ENCODE measurements at regions not wholly inside any gene's neighbourhood (a gene's known extent, or its start where the extent isn't known, plus 50 kb on each side); places are given as distances from the start of the nearest gene placed in this dataset.

DNA sequence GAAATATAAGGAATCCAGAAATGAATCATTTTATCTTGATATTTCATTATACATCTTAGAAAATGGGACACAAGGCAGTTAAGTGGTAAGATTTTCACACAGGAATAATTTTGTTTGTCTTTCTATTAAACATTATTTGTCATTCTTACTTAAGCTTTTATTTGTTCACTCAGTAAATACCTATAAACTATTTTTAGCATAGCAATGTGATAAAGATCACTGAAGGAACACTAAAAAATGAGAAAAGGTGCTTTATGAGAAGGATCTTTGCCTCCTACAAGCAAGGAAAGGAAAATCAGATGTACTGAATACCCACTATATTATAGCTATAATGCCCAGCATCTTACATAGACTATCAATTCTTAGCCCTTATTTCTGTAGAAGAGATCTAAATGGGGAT is 176.2 kb upstream of the NYAP2 start:
- POLR2A ChIA-PET, result no interaction called here
- DNase-seq (ENCODE audit: low read depth in 1 of 2, low spot score in 1 of 2), result no peak
- ATAC-seq, result no peak
- H3K4me2 ChIP-seq, result no peak overlapping the region
- no peak overlapping the region for H3K4me3 ChIP-seq
- no peaks in the 10 kb centered on the region for H3K9me3 ChIP-seq
- H3K4me1 ChIP-seq, result no peaks in the 10 kb centered on the region
- no peak for FAIRE-seq
- TF ChIP-seq, protein P1, sequence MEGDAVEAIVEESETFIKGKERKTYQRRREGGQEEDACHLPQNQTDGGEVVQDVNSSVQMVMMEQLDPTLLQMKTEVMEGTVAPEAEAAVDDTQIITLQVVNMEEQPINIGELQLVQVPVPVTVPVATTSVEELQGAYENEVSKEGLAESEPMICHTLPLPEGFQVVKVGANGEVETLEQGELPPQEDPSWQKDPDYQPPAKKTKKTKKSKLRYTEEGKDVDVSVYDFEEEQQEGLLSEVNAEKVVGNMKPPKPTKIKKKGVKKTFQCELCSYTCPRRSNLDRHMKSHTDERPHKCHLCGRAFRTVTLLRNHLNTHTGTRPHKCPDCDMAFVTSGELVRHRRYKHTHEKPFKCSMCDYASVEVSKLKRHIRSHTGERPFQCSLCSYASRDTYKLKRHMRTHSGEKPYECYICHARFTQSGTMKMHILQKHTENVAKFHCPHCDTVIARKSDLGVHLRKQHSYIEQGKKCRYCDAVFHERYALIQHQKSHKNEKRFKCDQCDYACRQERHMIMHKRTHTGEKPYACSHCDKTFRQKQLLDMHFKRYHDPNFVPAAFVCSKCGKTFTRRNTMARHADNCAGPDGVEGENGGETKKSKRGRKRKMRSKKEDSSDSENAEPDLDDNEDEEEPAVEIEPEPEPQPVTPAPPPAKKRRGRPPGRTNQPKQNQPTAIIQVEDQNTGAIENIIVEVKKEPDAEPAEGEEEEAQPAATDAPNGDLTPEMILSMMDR (IDR thresholded peaks at IDR 0.05), result no peak
- no peak for TF ChIP-seq TFCP2L1 (CRISPR knock-in tag; IDR thresholded peaks at IDR 0.05)
- no peak for TF ChIP-seq KDM1A (IDR thresholded peaks at IDR 0.05; ENCODE audit: low read depth)
- TF ChIP-seq, protein P2, sequence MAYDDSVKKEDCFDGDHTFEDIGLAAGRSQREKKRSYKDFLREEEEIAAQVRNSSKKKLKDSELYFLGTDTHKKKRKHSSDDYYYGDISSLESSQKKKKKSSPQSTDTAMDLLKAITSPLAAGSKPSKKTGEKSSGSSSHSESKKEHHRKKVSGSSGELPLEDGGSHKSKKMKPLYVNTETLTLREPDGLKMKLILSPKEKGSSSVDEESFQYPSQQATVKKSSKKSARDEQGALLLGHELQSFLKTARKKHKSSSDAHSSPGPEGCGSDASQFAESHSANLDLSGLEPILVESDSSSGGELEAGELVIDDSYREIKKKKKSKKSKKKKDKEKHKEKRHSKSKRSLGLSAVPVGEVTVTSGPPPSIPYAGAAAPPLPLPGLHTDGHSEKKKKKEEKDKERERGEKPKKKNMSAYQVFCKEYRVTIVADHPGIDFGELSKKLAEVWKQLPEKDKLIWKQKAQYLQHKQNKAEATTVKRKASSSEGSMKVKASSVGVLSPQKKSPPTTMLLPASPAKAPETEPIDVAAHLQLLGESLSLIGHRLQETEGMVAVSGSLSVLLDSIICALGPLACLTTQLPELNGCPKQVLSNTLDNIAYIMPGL (CRISPR knock-in tag; IDR thresholded peaks at IDR 0.05; ENCODE audit: borderline replicate concordance), result no peak
- TF ChIP-seq, protein P3, sequence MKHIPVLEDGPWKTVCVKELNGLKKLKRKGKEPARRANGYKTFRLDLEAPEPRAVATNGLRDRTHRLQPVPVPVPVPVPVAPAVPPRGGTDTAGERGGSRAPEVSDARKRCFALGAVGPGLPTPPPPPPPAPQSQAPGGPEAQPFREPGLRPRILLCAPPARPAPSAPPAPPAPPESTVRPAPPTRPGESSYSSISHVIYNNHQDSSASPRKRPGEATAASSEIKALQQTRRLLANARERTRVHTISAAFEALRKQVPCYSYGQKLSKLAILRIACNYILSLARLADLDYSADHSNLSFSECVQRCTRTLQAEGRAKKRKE (CRISPR knock-in tag; IDR thresholded peaks at IDR 0.05; ENCODE audit: low read depth), result no peak
- no peak for TF ChIP-seq ZNF302 (CRISPR knock-in tag; IDR thresholded peaks at IDR 0.05)
- TF ChIP-seq, protein P4, sequence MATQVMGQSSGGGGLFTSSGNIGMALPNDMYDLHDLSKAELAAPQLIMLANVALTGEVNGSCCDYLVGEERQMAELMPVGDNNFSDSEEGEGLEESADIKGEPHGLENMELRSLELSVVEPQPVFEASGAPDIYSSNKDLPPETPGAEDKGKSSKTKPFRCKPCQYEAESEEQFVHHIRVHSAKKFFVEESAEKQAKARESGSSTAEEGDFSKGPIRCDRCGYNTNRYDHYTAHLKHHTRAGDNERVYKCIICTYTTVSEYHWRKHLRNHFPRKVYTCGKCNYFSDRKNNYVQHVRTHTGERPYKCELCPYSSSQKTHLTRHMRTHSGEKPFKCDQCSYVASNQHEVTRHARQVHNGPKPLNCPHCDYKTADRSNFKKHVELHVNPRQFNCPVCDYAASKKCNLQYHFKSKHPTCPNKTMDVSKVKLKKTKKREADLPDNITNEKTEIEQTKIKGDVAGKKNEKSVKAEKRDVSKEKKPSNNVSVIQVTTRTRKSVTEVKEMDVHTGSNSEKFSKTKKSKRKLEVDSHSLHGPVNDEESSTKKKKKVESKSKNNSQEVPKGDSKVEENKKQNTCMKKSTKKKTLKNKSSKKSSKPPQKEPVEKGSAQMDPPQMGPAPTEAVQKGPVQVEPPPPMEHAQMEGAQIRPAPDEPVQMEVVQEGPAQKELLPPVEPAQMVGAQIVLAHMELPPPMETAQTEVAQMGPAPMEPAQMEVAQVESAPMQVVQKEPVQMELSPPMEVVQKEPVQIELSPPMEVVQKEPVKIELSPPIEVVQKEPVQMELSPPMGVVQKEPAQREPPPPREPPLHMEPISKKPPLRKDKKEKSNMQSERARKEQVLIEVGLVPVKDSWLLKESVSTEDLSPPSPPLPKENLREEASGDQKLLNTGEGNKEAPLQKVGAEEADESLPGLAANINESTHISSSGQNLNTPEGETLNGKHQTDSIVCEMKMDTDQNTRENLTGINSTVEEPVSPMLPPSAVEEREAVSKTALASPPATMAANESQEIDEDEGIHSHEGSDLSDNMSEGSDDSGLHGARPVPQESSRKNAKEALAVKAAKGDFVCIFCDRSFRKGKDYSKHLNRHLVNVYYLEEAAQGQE (IDR thresholded peaks at IDR 0.05), result no peak
- TF ChIP-seq PHF8 (IDR thresholded peaks at IDR 0.05; ENCODE audit: borderline replicate concordance, low read depth), result no peak
- no peak for TF ChIP-seq NPAS2 (CRISPR knock-in tag; IDR thresholded peaks at IDR 0.05; ENCODE audit: borderline replicate concordance)
- TF ChIP-seq CBX8 (IDR thresholded peaks at IDR 0.05), result no peak
- TF ChIP-seq TP53 (CRISPR knock-in tag; IDR thresholded peaks at IDR 0.05), result no peak
- no peak for TF ChIP-seq CHD2 (IDR thresholded peaks at IDR 0.05; ENCODE audit: low read length, partially characterized antibody)
- no peak for TF ChIP-seq FOSB (CRISPR knock-in tag; IDR thresholded peaks at IDR 0.05)
- CTCF ChIA-PET, result no interaction called here
- H3K27ac ChIP-seq, result no peak overlapping the region

DNA sequence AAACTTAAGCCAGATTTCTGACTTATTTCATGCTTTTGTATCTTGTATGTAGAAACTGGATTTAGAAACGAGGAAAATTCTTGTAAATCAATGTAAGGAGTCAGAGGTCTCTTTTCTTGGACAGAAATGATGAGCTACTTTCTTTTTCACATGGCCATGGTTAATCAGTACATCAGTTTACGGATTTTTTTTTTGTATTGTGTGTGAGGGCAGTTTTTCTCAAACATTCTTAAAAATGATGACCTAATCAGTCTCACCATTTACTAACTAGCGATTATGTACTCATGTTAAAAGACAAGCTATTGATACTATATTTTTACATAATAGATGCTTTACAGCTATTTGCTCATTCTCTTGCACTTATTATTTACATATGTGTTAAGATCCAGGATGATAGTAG is 165.2 kb upstream of the DOCK10 start:
- no peak overlapping the region for H3K4me3 ChIP-seq
- ChIA-PET CTCF (no interaction called here), POLR2A (no interaction called here)
- 0 out of 3 replicates have a peak, but pooled peaks cover 4% of the 10 kb centered on the region for H3K9me3 ChIP-seq
- H3K4me2 ChIP-seq, result no peak overlapping the region
- DNase-seq (ENCODE audit: low read depth in 1 of 2, low spot score in 1 of 2) (no peak), FAIRE-seq (no peak), ATAC-seq (no peak)
- 61% methylated on average over 3 of the region's 3 CpGs for WGBS (ENCODE audit: missing lambda C conversion rate)
- no peak overlapping the region for H3K27ac ChIP-seq
- H3K4me1 ChIP-seq, result no peaks in the 10 kb centered on the region
- TF ChIP-seq JUNB (IDR thresholded peaks at IDR 0.05), result no peak
- no peak for TF ChIP-seq CBX2 (IDR thresholded peaks at IDR 0.05; ENCODE audit: borderline replicate concordance, low read depth)
- no peak for TF ChIP-seq RCOR1 (IDR thresholded peaks at IDR 0.05; ENCODE audit: low read depth, low read length)
- TF ChIP-seq MAFK (IDR thresholded peaks at IDR 0.05; ENCODE audit: partially characterized antibody), result peak; percentile 58
- no peak for TF ChIP-seq NR3C1 (IDR thresholded peaks at IDR 0.05)
- no peak for TF ChIP-seq HOXB13 (CRISPR knock-in tag; IDR thresholded peaks at IDR 0.05; ENCODE audit: low read depth)
